MM.1S (cell line): ENCODE measurements at regions not wholly inside any gene's neighbourhood (a gene's known extent, or its start where the extent isn't known, plus 50 kb on each side); places are given as distances from the start of the nearest gene placed in this dataset.

Experiments
- CTCF ChIP-seq: fragments of 300-600 bp; sonication (generic); IDR thresholded peaks from 2 replicates; pipeline ENCODE4 v1.5.1; 2016; ENCODE audit warnings: antibody characterized with exemption, low read length, mixed read lengths
- EZH2 ChIP-seq: fragments of 300-600 bp; sonication (generic); optimal IDR thresholded peaks from 2 replicates; pipeline ENCODE3; 2017; ENCODE audit warnings: low read depth, mild to moderate bottlenecking, antibody characterized with exemption, low read length, mixed read lengths
- EZH2phosphoT487 ChIP-seq: fragments of 300-600 bp; sonication (generic); IDR thresholded peaks from 2 replicates; pipeline ENCODE4 v1.6.1; 2018; ENCODE audit warnings: antibody characterized with exemption, low read length

- TF ChIP-seq CTCF (no peak), EZH2 (no peak), EZH2phosphoT487 (no peak)
These were observed 287.1 kb downstream of the IZUMO3 start for GRCh38 chr9:24258626-24259025.
